ENCODE measurements at regions not wholly inside any gene's neighbourhood (a gene's known extent, or its start where the extent isn't known, plus 50 kb on each side); places are given as distances from the start of the nearest gene placed in this dataset.

DNA sequence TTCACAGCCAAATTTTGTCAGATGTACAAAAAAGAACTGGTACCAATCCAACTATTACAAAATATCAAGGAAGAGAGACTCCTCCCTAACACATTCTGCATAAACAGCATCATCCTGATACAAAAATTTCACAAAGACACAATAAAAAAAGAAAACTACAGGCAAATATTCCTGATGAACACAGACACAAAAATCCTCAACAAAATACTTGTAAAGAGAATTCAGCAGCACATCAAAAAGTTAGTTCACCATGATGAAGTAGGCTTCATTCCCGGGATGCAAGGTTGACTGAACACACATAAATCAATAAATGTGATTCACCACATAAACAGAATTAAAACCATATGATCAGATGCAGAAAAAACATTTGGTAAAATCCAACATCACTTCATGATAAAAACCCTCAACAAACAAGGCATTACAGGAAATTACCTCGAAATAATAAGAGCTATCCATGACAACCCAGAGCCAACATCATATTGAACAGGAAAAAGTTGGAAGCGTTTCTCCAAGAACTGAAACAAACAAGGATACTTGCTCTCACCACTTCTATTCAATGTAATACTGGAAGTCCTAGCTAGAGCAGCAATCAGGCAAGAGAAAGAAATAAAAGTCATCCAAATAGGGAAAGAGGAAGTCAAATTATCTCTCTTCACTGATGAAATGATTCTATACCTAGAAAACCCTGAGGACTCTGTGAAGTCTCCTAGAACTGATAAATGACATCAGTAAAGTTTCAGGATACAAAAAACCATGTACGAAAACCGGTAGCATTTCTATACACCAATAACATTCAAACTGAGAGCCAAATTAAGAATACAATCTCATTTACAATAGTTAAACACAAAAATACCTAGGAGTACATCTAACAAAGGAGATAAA is 223.1 kb downstream of the REEP3 start:
- no peak for DNase-seq (ENCODE audit: low read depth in 2 of 2)

- no peak for DNase-seq (ENCODE audit: low read depth in 2 of 2)
These were observed 228.7 kb downstream of the REEP3 start for GRCh38 chr10:63749915-63750314.

- DNase-seq (ENCODE audit: low read depth in 2 of 2): no peak
These were observed 230.6 kb downstream of the REEP3 start for GRCh38 chr10:63751836-63752235.

- no peak for DNase-seq (ENCODE audit: low read depth in 2 of 2)
These were observed 231.1 kb downstream of the REEP3 start for GRCh38 chr10:63752318-63752717.

DNA sequence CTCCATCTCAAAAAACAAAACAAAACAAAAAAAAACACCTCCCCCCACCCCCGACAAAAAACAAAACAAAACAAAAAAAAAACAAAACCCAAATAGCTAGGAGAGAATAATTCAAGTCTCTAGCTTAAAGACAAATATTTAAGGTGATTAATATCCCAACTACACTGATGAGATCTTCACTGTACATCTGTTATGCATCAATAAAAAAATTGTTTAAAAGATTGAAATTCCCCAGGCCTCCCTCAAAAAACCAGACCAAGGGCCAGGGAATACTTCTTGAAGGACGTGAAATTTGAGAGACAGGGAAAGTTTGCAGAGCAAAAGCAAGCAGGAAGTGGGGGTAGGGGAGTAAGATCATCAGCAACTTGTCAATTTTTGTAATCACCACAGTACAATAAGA is 232.6 kb downstream of the REEP3 start:
- no peak for DNase-seq (ENCODE audit: low read depth in 2 of 2)

GRCh38 chr10:63755441-63755840 is 234.2 kb downstream of the REEP3 start:
- DNase-seq (ENCODE audit: low read depth in 2 of 2): no peak

GRCh38 chr10:63757067-63757466 is 235.9 kb downstream of the REEP3 start:
- no peak for DNase-seq (ENCODE audit: low read depth in 2 of 2)

DNA sequence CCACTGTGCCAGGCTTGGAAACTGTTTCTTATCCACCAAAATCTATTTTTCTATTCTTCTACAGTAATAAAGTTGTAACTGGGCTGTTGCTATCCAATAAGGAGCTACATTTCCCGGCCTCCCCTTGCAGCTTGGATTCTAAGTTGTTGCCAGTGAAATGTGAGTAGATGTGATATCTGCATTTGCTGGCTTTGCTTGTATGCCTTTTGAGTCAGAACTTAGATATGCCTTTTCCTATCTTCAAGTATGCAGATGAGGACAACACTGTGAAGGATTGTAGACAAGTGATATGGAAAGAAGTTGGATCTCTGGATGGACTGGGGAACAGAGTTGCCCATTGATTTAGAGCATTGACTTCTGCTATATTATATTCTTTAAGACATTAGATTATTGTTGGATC is 236.9 kb downstream of the REEP3 start:
- DNase-seq (ENCODE audit: low read depth in 2 of 2): no peak

GRCh38 chr10:63759335-63759734 is 238.1 kb downstream of the REEP3 start:
- no peak for DNase-seq (ENCODE audit: low read depth in 2 of 2)

DNA sequence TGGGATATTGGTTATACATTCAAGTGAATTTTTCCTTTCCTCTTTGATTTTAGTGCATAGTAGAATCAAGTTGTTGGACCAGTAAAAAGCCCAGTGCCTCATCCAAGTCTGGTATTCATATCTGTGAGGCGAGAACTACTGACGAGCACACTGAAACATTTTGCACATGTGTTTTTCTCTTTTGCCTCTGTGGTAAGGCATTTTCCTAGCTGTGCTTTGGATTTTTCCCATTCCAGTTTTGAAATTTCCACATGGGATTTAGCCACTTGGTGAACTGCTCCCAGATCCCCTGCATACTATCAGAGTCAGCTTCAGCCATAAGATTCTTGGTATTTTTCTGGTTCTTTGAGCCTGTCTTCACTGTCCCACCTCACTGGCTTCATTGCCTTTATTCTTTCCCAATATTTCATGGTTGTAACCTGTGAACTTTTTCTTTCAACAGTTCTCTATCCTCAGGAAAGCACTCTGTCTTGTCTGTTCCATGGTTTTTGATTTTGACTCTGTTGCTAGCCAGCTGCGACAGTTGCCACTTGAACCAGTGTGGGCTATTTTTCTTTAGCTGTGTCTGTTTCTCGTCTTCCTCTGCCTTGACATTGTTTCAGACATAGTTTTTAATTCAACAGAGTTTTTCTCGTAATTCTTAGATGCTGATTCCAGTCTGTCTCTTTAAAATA is 239.0 kb downstream of the REEP3 start:
- DNase-seq (ENCODE audit: low read depth in 2 of 2): no peak

DNA sequence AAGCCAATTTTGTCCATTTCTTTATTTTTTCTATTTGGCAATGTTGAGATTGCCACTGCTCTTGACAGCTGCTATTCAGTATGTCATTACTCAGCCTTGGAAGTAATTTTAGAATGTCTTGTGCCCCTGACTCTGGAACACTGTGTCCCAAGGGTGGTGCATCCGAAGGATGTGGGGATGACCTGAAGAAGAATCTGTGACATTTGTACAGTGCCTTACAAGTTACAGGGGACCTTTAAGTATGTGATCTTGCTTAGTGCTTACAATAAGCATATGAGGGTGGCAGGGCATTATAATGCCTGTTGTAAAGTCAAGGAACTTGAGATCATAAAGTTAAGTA is 239.5 kb downstream of the REEP3 start:
- no peak for DNase-seq (ENCODE audit: low read depth in 2 of 2)

GRCh38 chr10:63761243-63761642 is 240.0 kb downstream of the REEP3 start:
- DNase-seq (ENCODE audit: low read depth in 2 of 2): no peak

GRCh38 chr10:63763744-63764143 is 242.5 kb downstream of the REEP3 start:
- DNase-seq (ENCODE audit: low read depth in 2 of 2): no peak

GRCh38 chr10:63765126-63765525 is 243.9 kb downstream of the REEP3 start:
- no peak for DNase-seq (ENCODE audit: low read depth in 2 of 2)

GRCh38 chr10:63766745-63767137 is 245.5 kb downstream of the REEP3 start:
- DNase-seq (ENCODE audit: low read depth in 2 of 2): no peak

DNA sequence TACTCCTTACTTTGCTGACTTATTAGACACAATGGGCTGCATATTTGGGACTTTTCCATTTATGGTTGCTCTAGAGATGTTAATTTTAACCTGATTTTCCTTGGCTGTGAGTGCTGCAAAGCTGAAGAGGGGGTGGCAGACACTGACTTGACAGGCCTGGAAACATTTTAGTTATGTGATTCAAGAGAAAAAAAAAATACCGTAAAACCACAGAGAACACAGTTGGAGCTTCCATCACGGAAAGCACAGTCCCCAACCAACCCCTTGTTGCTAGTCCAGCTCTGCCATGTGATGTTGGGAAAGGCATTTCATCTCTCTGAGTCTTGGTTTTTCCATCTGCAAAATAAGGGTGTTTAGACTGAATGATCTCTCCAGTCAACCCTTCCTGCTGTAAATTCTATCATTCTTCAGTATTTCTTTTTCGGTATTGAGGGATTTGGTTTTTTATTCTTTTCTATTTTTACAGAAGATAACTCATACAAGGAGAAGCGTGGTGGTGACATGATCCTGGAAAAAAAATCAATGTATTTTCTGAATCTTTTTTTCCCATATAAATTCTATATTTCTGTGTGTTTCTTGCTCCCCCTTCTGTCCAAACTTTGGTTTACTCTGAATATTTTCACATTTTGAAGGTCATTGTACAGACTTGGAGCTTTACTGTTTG is 246.1 kb downstream of the REEP3 start:
- DNase-seq (ENCODE audit: low read depth in 2 of 2): no peak

DNA sequence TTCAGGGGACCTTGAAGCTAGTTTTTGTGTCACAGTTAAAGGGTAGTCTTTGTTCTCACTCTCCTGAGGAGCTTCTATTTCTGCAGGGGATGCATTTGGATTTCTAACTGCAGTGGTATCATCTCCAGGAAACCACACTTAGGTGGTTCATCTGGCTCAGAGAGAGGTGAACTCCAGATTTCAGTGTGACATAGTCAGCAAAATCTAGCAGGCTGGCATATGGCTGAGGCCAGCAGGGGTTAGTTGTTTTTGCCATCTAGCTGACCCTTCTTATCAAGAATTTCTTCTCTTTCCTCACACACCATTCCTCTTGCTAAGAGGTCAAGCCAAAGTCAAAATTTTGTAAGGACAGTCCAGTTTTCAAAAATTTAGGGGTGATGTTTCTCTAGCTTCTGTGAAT is 248.2 kb downstream of the REEP3 start:
- no peak for DNase-seq (ENCODE audit: low read depth in 2 of 2)

GRCh38 chr10:63770523-63770922 is 249.3 kb downstream of the REEP3 start:
- no peak for DNase-seq (ENCODE audit: low read depth in 2 of 2)

GRCh38 chr10:63772491-63772890 is 251.3 kb downstream of the REEP3 start:
- DNase-seq (ENCODE audit: low read depth in 2 of 2): no peak

- DNase-seq (ENCODE audit: low read depth in 2 of 2): no peak
These were observed 251.9 kb downstream of the REEP3 start for GRCh38 chr10:63773106-63773505.

DNA sequence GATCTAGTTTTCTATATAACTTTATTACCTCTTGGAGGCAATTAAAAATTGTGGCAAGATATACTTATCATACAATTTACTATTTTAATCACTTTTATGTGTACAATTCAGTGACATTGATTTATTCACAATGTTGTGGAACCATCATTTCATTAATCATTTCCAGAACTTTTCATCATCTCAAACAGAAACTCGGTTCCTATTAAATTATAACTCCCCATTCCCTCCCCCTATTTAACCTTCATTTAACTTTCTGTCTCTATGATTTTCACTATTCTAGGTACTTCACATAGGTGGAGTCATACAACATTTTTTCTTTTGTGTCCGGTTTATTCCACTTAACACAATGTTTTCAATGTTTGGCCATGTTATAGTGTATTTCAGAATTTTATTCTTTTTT is 252.8 kb downstream of the REEP3 start:
- DNase-seq (ENCODE audit: low read depth in 2 of 2): no peak

DNA sequence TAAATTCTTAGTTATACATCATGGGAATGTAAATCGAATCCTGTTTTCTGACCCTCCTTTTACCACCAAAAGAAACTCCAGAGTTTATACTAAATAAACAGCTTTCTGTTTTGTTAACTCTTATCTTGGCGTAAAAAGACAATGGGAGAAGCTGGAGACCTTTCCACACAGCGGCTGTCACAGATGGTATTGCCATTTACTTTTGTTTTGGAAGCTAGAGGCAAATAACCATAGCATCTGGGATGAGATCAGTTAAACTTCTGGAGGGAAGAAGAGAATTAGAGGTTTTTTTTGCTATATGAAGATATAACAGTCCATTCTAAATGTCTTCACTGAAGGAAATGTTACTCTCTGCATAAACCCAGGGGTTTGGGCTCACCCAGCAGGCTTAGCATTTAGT is 258.9 kb downstream of the REEP3 start:
- no peak for DNase-seq (ENCODE audit: low read depth in 2 of 2)

DNA sequence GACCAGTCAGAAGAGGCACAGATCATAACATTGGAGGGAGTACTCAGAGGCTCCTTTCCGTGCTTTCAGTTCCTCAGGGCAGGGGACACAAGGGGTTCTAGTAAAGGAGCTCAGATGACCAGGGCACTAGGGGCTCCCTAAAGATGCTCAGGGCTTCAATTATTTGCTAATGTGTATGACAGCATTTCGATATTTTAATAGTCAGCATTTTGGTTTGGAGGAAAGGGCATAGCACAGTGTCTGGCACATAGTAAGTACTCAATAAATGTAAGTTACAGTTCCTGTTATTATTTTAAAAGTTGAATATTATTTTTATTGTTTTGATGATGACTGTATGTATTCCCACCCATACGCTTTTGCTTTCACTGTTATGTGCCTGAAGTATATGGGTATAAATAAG is 260.0 kb downstream of the REEP3 start:
- no peak for DNase-seq (ENCODE audit: low read depth in 2 of 2)
